Chondrocyte (in vitro differentiated cells): ENCODE measurements at regions not wholly inside any gene's neighbourhood (a gene's known extent, or its start where the extent isn't known, plus 50 kb on each side); places are given as distances from the start of the nearest gene placed in this dataset.

ENCODE experiments used
- DNase-seq: peaks from one replicate; pipeline ENCODE4 v3.0.0; 2021; ENCODE audit warnings: mixed read lengths, low spot score
- H3K27ac Mint-ChIP-seq: one replicate; pipeline ENCODE4 v1.8.0; 2021; ENCODE audit warnings: mild to moderate bottlenecking, moderate library complexity, mixed read lengths; ENCODE audit not compliant: unreplicated experiment
- H3K27me3 Mint-ChIP-seq: 2 replicates; pipeline ENCODE4 v1.8.0; 2021; ENCODE audit warnings: low read depth, mixed read lengths
- H3K36me3 Mint-ChIP-seq: 2 replicates; pipeline ENCODE4 v1.8.0; 2021; ENCODE audit warnings: low read depth, mixed read lengths
- H3K4me1 Mint-ChIP-seq: 2 replicates; pipeline ENCODE4 v1.8.0; 2021; ENCODE audit warnings: low read depth, mild to moderate bottlenecking, mixed read lengths
- H3K4me3 Mint-ChIP-seq: one replicate; pipeline ENCODE4 v1.8.0; 2021; ENCODE audit warnings: mild to moderate bottlenecking, moderate library complexity, mixed read lengths; ENCODE audit not compliant: unreplicated experiment
- H3K9me3 Mint-ChIP-seq: 2 replicates; pipeline ENCODE4 v1.8.0; 2021; ENCODE audit warnings: low read depth, mixed read lengths
- TF ChIP-seq, protein P1 (sequence below): fragments of 200-600 bp; sonication (generic); IDR thresholded peaks from 2 replicates; pipeline ENCODE4 v1.5.0; 2021; ENCODE audit warnings: antibody characterized with exemption, mild to moderate bottlenecking, moderate library complexity

DNA sequence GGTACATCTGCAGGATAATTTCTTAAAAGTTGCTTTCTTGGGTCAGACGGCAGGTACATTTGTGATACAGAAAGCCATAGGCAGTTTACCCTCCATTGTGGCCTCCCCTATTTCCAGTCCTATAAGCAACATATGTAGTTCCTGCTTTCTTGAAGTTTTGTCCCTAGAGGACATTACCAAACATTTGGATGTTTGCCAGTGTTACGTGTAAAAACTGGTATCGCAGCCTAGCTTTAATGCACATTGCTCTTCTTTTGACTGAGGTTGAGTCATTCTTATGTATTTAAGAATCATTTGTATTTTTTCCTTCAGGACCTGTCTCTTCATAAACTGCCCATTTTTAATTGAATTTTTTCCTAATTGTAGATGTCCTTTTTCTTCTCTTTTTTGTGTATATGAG is 114.3 kb downstream of the DIPK2A start:
- DNase-seq, result no peak
- no peak overlapping the region for H3K4me3 Mint-ChIP-seq
- no peaks in the 10 kb centered on the region for H3K27me3 Mint-ChIP-seq
- no peaks in the 10 kb centered on the region for H3K9me3 Mint-ChIP-seq
- peaks cover 7% of the 10 kb centered on the region for H3K4me1 Mint-ChIP-seq
- H3K36me3 Mint-ChIP-seq, result no peaks in the 10 kb centered on the region
- TF ChIP-seq, protein P1, sequence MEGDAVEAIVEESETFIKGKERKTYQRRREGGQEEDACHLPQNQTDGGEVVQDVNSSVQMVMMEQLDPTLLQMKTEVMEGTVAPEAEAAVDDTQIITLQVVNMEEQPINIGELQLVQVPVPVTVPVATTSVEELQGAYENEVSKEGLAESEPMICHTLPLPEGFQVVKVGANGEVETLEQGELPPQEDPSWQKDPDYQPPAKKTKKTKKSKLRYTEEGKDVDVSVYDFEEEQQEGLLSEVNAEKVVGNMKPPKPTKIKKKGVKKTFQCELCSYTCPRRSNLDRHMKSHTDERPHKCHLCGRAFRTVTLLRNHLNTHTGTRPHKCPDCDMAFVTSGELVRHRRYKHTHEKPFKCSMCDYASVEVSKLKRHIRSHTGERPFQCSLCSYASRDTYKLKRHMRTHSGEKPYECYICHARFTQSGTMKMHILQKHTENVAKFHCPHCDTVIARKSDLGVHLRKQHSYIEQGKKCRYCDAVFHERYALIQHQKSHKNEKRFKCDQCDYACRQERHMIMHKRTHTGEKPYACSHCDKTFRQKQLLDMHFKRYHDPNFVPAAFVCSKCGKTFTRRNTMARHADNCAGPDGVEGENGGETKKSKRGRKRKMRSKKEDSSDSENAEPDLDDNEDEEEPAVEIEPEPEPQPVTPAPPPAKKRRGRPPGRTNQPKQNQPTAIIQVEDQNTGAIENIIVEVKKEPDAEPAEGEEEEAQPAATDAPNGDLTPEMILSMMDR, result no peak
- H3K27ac Mint-ChIP-seq, result no peak overlapping the region

DNA sequence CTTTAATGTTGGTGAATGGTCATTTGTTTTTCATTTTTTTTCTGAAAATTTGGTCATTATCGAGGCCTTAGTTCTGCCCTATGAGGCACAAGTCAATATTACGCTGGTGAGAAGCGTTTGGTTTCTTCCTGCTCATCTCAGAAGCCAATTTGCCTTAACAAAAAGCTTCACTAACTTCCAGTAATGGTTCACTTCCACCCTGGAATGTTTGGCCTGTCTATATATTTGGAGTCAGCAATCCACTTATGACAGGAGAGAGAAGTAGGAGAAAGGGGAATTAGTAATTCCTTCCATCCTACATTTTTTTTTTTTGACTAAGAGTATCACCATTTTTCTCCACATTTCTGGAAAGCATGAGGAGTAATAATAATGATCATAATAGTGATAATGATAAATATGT is 124.4 kb downstream of the DIPK2A start:
- TF ChIP-seq, protein P1, result no peak
- Mint-ChIP-seq H3K27me3 (no peaks in the 10 kb centered on the region), H3K4me3 (no peak overlapping the region), H3K36me3 (no peaks in the 10 kb centered on the region), H3K9me3 (peaks cover 2% of the 10 kb centered on the region), H3K27ac (no peak overlapping the region), H3K4me1 (peaks cover 8% of the 10 kb centered on the region)
- no peak for DNase-seq

DNA sequence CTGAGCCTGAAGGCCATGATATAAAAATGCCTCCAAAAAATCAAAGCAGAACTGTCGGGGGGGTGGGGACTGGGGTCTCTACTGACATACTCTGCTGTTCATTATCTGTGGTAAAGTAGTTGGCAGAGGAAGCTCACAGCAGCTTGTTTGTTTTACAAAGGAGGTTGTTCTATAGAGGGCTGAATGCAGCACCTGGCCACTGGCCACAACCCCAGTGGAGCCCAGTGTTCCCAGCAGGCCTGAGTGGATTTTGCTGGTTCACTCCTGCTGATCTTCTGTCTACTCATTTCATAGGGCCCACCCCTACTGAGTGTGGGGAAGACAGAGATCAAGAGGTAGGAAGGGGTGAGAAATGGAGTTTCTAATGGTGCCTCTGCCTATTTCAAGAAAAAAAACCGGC is 125.5 kb downstream of the DIPK2A start:
- Mint-ChIP-seq H3K36me3 (no peaks in the 10 kb centered on the region), H3K27ac (no peak overlapping the region), H3K27me3 (no peaks in the 10 kb centered on the region), H3K9me3 (peaks cover 2% of the 10 kb centered on the region), H3K4me3 (no peak overlapping the region), H3K4me1 (peaks cover 8% of the 10 kb centered on the region)
- no peak for DNase-seq
- TF ChIP-seq, protein P1, result no peak

DNA sequence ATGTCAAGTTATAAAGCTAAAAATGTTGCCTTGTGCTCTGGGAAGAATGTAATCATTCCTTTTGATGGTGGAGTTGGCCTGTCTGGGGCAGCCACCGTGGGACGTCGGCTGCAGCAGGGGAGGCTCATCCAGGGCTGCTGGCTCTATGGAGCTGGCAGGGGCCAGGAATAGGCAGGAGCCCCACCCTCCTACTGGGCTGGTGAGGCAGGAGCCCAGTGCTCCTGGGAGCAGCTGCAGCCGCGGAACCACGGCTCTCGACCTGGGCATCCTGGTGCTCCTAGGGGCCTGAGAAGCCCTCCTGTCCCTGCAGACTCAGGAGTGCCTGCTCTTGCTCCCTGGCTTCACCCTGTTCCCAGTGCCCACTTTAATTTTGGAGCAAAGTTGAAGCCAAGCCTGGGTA is 127.1 kb downstream of the DIPK2A start:
- TF ChIP-seq, protein P1, result no peak
- no peak for DNase-seq
- Mint-ChIP-seq H3K27ac (no peak overlapping the region), H3K9me3 (no peaks in the 10 kb centered on the region), H3K36me3 (no peaks in the 10 kb centered on the region), H3K27me3 (no peaks in the 10 kb centered on the region), H3K4me1 (peaks cover 19% of the 10 kb centered on the region), H3K4me3 (no peak overlapping the region)

DNA sequence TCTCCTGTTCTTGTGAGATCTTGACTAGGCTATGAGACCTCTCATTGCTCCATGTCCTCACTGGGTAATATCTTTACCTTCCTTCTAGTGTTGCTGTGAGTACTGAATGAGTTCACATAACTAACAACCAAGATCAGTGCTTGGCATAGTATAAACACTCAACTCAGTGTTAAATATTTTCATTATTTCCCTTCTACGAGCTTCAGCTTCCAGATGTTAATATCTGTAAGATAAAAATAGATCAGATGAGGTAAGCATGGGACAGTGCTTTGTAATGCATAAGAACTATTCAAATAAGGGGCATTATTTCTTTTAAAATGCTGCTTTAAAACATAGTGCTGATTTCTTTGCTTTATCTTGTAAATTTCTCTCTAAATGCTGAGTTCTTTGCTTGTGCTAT is 130.8 kb downstream of the DIPK2A start:
- Mint-ChIP-seq H3K9me3 (no peaks in the 10 kb centered on the region), H3K4me3 (no peak overlapping the region), H3K4me1 (peaks cover 39% of the 10 kb centered on the region), H3K36me3 (no peaks in the 10 kb centered on the region), H3K27me3 (no peaks in the 10 kb centered on the region), H3K27ac (peak overlapping the region; percentile 2)
- no peak for DNase-seq
- TF ChIP-seq, protein P1, result no peak
